SK-N-SH (cell line): ENCODE measurements at regions not wholly inside any gene's neighbourhood (a gene's known extent, or its start where the extent isn't known, plus 50 kb on each side); places are given as distances from the start of the nearest gene placed in this dataset.

ENCODE experiments used
- CTCF ChIA-PET: fragments of 300-600, 350-600 bp; formaldehyde crosslinking; extraction: SDS; loops from one replicate; lab custom pipeline; 2021; lab: Yijun Ruan, JAX
- POLR2A ChIA-PET: fragments of 350-600 bp; sonication (Branson Sonifier 250); formaldehyde crosslinking; extraction: SDS; loops from one replicate; lab custom pipeline; 2020; ENCODE audit warnings: antibody characterized with exemption, inconsistent platforms; lab: Yijun Ruan, JAX
- DNase-seq: peaks from one replicate; pipeline ENCODE4 v3.0.0; 2012
- H2AFZ ChIP-seq: fragments of 200-600 bp; sonication (generic); 2 replicates; pipeline ENCODE4 v1.8.1; 2016; ENCODE audit warnings: antibody characterized with exemption, mild to moderate bottlenecking, low read depth
- H3F3A ChIP-seq: fragments of 200-600 bp; sonication (generic); replicated peaks from 2 replicates; pipeline ENCODE3; 2016; ENCODE audit warnings: antibody characterized with exemption, mild to moderate bottlenecking; ENCODE audit not compliant: insufficient read depth
- H3K27ac ChIP-seq, 2 experiments: fragments of 200-500 bp in 1 of 2; fragments of 200-600 bp in 1 of 2; sonication (Bioruptor generic) in 1 of 2; sonication (generic), shearing (Covaris generic) in 1 of 2; 2 replicates each; pipeline versions ENCODE4 v1.5.1 to v1.6.1; 2014 to 2016; ENCODE audit warnings: low read depth in 2 of 2, inconsistent platforms in 1 of 2, low read length in 1 of 2, mild to moderate bottlenecking in 1 of 2, mixed read lengths in 1 of 2
- H3K27me3 ChIP-seq: fragments of 200-600 bp; sonication (generic), shearing (Covaris generic); 2 replicates; pipeline ENCODE4 v1.6.1; 2016; ENCODE audit warnings: mixed run types; ENCODE audit not compliant: insufficient read depth
- H3K36me3 ChIP-seq, 2 experiments: fragments of 200-500 bp in 1 of 2; fragments of 200-600 bp in 1 of 2; sonication (Bioruptor generic) in 1 of 2; sonication (generic) in 1 of 2; replicated peaks in 1 of 2; 2 replicates each; pipeline versions ENCODE3 to v1.5.1; 2014 to 2016; ENCODE audit warnings: low read length in 1 of 2, mild to moderate bottlenecking in 1 of 2; ENCODE audit not compliant: insufficient read depth in 2 of 2, control insufficient read depth in 1 of 2
- H3K4me1 ChIP-seq, 2 experiments: fragments of 200-500 bp in 1 of 2; fragments of 200-600 bp in 1 of 2; sonication (Bioruptor generic) in 1 of 2; sonication (generic), shearing (Covaris generic) in 1 of 2; 2 replicates each; pipeline versions ENCODE4 v1.5.1 to v1.6.1; 2014 to 2016; ENCODE audit warnings: low read depth in 1 of 2, low read length in 1 of 2, mixed run types in 1 of 2; ENCODE audit not compliant: insufficient read depth in 2 of 2, control insufficient read depth in 1 of 2
- H3K4me2 ChIP-seq: fragments of 200-600 bp; sonication (generic), shearing (Covaris generic); 2 replicates; pipeline ENCODE4 v1.6.1; 2017; ENCODE audit warnings: mixed run types
- H3K4me3 ChIP-seq, 2 experiments: fragments of 200-500 bp in 1 of 2; fragments of 200-600 bp in 1 of 2; sonication (Bioruptor generic) in 1 of 2; sonication (generic), shearing (Covaris generic) in 1 of 2; 2 replicates each; pipeline versions ENCODE4 v1.5.1 to v1.8.1; 2014 to 2016; ENCODE audit warnings: low read depth in 2 of 2, inconsistent platforms in 1 of 2, low read length in 1 of 2, mild to moderate bottlenecking in 1 of 2, mixed read lengths in 1 of 2, moderate library complexity in 1 of 2
- H3K79me2 ChIP-seq: fragments of 200-600 bp; sonication (generic); 2 replicates; pipeline ENCODE4 v1.8.1; 2017; ENCODE audit warnings: mild to moderate bottlenecking; ENCODE audit not compliant: insufficient read depth
- H3K9ac ChIP-seq: fragments of 200-600 bp; sonication (generic); 2 replicates; pipeline ENCODE4 v1.6.1; 2017; ENCODE audit warnings: mixed run types
- H3K9me2 ChIP-seq: fragments of 200-600 bp; sonication (generic); 2 replicates; pipeline ENCODE4 v1.6.1; 2017; ENCODE audit warnings: mixed run types
- H3K9me3 ChIP-seq: fragments of 200-600 bp; sonication (generic); 2 replicates; pipeline ENCODE4 v1.6.1; 2017; ENCODE audit warnings: mixed run types, mild to moderate bottlenecking, moderate library complexity
- H4K20me1 ChIP-seq: fragments of 200-600 bp; sonication (generic); 2 replicates; pipeline ENCODE4 v1.6.1; 2017; ENCODE audit warnings: mild to moderate bottlenecking, mixed run types; ENCODE audit not compliant: insufficient read depth
- FOSL2 ChIP-seq: IDR thresholded peaks from 2 replicates; pipeline ENCODE4 v1.4.0; 2012; ENCODE audit warnings: low read depth, mild to moderate bottlenecking, moderate library complexity, borderline replicate concordance
- FOXJ3 ChIP-seq: sonication (generic); formaldehyde crosslinking; IDR thresholded peaks from 2 replicates; pipeline ENCODE4 v1.5.1; 2020; ENCODE audit warnings: mild to moderate bottlenecking, missing genetic modification reagents
- GABPA ChIP-seq: IDR thresholded peaks from 2 replicates; pipeline ENCODE4 v1.4.0; 2012; ENCODE audit warnings: low read depth, mild to moderate bottlenecking
- GATA2 ChIP-seq: sonication (generic); formaldehyde crosslinking; IDR thresholded peaks from 2 replicates; pipeline ENCODE4 v1.5.0; 2020; ENCODE audit warnings: mild to moderate bottlenecking, missing genetic modification reagents
- MEF2A ChIP-seq: IDR thresholded peaks from 2 replicates; pipeline ENCODE4 v1.4.0; 2012; ENCODE audit warnings: low read depth, borderline replicate concordance
- MXI1 ChIP-seq: IDR thresholded peaks from 2 replicates; pipeline ENCODE4 v1.6.1; 2012; ENCODE audit warnings: mild to moderate bottlenecking, low read depth, low read length, improper control_type of control experiment
- NFIC ChIP-seq: IDR thresholded peaks from 2 replicates; pipeline ENCODE4 v1.4.0; 2012; ENCODE audit warnings: borderline replicate concordance
- NRF1 ChIP-seq: IDR thresholded peaks from 2 replicates; pipeline ENCODE4 v1.6.1; 2012; ENCODE audit warnings: low read depth, mild to moderate bottlenecking, low read length
- PBX3 ChIP-seq: IDR thresholded peaks from 2 replicates; pipeline ENCODE4; 2012
- RCOR1 ChIP-seq: fragments of 150-350 bp; IDR thresholded peaks from 2 replicates; pipeline ENCODE4 v1.6.1; 2017; ENCODE audit warnings: antibody characterized with exemption, low read length
- SIN3A ChIP-seq: IDR thresholded peaks from 2 replicates; pipeline ENCODE4 v1.6.1; 2012; ENCODE audit warnings: low read depth, mild to moderate bottlenecking, low read length, moderate library complexity, borderline replicate concordance
- TCF12 ChIP-seq: IDR thresholded peaks from 2 replicates; pipeline ENCODE4 v1.4.0; 2012
- USF1 ChIP-seq: IDR thresholded peaks from 2 replicates; pipeline ENCODE4 v1.4.0; 2012; ENCODE audit warnings: low read depth, borderline replicate concordance
- YY1 ChIP-seq: IDR thresholded peaks from 2 replicates; pipeline ENCODE4 v1.4.0; 2012; ENCODE audit warnings: low read depth, mild to moderate bottlenecking
- ZBTB33 ChIP-seq: IDR thresholded peaks from 2 replicates; pipeline ENCODE4 v1.4.0; 2012; ENCODE audit warnings: low read depth, borderline replicate concordance
- WGBS: methylation state at CpG from one replicate; pipeline ENCODE4 v1.1.6; 2017; ENCODE audit warnings: low lambda C conversion rate; 5-methylcytosine and 5-hydroxymethylcytosine counted together
- TF ChIP-seq, protein P1 (sequence below): fragments of 150-350 bp; IDR thresholded peaks from 2 replicates; pipeline ENCODE4 v1.6.1; 2017; ENCODE audit warnings: antibody characterized with exemption, low read length, low read depth, borderline replicate concordance
- TF ChIP-seq, protein P2 (sequence below): fragments of 150-350 bp; IDR thresholded peaks from 2 replicates; pipeline ENCODE4 v1.6.1; 2016; ENCODE audit warnings: mild to moderate bottlenecking, low read depth, low read length

GRCh38 chr3:59247402-59247841 is 197.6 kb upstream of the CFAP20DC start:
- no peak for DNase-seq
- Histone ChIP-seq H3K9me2 (no peaks in the 10 kb centered on the region), H3K27me3 (no peaks in the 10 kb centered on the region), H3F3A (peaks cover 5% of the 10 kb centered on the region), H3K27ac (no peak overlapping the region), H4K20me1 (no peaks in the 10 kb centered on the region), H2AFZ (no peak overlapping the region), H3K4me1 (peaks cover 15 to 22% of the 10 kb centered on the region in 2 experiments; a peak in 3 of 4 replicates), H3K4me3 (no peak overlapping the region), H3K4me2 (no peak overlapping the region), H3K79me2 (no peaks in the 10 kb centered on the region), H3K36me3 (no peaks in the 10 kb centered on the region), H3K9ac (no peak overlapping the region), H3K9me3 (no peaks in the 10 kb centered on the region)
- POLR2A ChIA-PET, result no interaction called here
- 67% methylated on average over 2 of the region's 3 CpGs for WGBS
- no peak for TF ChIP-seq FOSL2
- TF ChIP-seq TCF12, result no peak
- TF ChIP-seq MXI1, result no peak
- TF ChIP-seq GATA2 (CRISPR knock-in tag), result no peak
- TF ChIP-seq GABPA, result no peak
- TF ChIP-seq ZBTB33, result no peak
- no peak for TF ChIP-seq SIN3A
- TF ChIP-seq MEF2A, result no peak
- TF ChIP-seq, protein P1, sequence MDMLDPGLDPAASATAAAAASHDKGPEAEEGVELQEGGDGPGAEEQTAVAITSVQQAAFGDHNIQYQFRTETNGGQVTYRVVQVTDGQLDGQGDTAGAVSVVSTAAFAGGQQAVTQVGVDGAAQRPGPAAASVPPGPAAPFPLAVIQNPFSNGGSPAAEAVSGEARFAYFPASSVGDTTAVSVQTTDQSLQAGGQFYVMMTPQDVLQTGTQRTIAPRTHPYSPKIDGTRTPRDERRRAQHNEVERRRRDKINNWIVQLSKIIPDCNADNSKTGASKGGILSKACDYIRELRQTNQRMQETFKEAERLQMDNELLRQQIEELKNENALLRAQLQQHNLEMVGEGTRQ, result no peak
- TF ChIP-seq RCOR1, result no peak
- no peak for TF ChIP-seq YY1
- TF ChIP-seq, protein P2, sequence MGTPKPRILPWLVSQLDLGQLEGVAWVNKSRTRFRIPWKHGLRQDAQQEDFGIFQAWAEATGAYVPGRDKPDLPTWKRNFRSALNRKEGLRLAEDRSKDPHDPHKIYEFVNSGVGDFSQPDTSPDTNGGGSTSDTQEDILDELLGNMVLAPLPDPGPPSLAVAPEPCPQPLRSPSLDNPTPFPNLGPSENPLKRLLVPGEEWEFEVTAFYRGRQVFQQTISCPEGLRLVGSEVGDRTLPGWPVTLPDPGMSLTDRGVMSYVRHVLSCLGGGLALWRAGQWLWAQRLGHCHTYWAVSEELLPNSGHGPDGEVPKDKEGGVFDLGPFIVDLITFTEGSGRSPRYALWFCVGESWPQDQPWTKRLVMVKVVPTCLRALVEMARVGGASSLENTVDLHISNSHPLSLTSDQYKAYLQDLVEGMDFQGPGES, result no peak
- TF ChIP-seq FOXJ3 (CRISPR knock-in tag), result no peak
- TF ChIP-seq USF1, result no peak
- TF ChIP-seq PBX3, result no peak
- TF ChIP-seq NFIC, result no peak
- TF ChIP-seq NRF1, result no peak
- CTCF ChIA-PET, result no interaction called here
